SJCRH30 (cell line): ENCODE measurements at regions not wholly inside any gene's neighbourhood (a gene's known extent, or its start where the extent isn't known, plus 50 kb on each side); places are given as distances from the start of the nearest gene placed in this dataset.
"Not testable (repeated sequence)": the region's sequence is repeated elsewhere in the genome, so short reads cannot be mapped to it uniquely, and the experiment has no call there.

Experiments
- DNase-seq, 2 experiments: peaks; one replicate each; pipeline ENCODE4 v3.0.0-alpha.2; 2015 to 2020
- H3K27ac ChIP-seq: fragments of 250-450 bp; sonication (Bioruptor Pico); 2 replicates; pipeline ENCODE4 v1.5.1; 2020; ENCODE audit warnings: mild to moderate bottlenecking, moderate library complexity
- H3K27me3 ChIP-seq: fragments of 250-450 bp; sonication (Bioruptor Pico); 2 replicates; pipeline ENCODE4 v1.5.1; 2020; ENCODE audit warnings: mild to moderate bottlenecking, moderate library complexity
- H3K36me3 ChIP-seq: fragments of 250-450 bp; sonication (Bioruptor Pico); 2 replicates; pipeline ENCODE4 v1.5.1; 2020; ENCODE audit warnings: mild to moderate bottlenecking, moderate library complexity
- H3K4me1 ChIP-seq: fragments of 250-450 bp; sonication (Bioruptor Pico); 2 replicates; pipeline ENCODE4 v1.5.1; 2020; ENCODE audit warnings: mild to moderate bottlenecking, moderate library complexity
- H3K4me3 ChIP-seq: fragments of 250-450 bp; sonication (Bioruptor Pico); 2 replicates; pipeline ENCODE4 v1.5.1; 2020; ENCODE audit warnings: mild to moderate bottlenecking, moderate library complexity
- H3K9me3 ChIP-seq: fragments of 250-450 bp; sonication (Bioruptor Pico); replicated peaks from 2 replicates; pipeline ENCODE4 v1.5.1; 2020; ENCODE audit warnings: mild to moderate bottlenecking, moderate library complexity

GRCh38 chr2:179343945-179344279, 79.3 kb upstream of the SESTD1 start:
- no peak for DNase-seq
- no peak overlapping the region for H3K4me3 ChIP-seq
- no peaks in the 10 kb centered on the region for H3K9me3 ChIP-seq
- no peaks in the 10 kb centered on the region for H3K27me3 ChIP-seq
- H3K36me3 ChIP-seq = no peaks in the 10 kb centered on the region
- peaks cover 8% of the 10 kb centered on the region for H3K4me1 ChIP-seq
- no peak overlapping the region for H3K27ac ChIP-seq

DNA sequence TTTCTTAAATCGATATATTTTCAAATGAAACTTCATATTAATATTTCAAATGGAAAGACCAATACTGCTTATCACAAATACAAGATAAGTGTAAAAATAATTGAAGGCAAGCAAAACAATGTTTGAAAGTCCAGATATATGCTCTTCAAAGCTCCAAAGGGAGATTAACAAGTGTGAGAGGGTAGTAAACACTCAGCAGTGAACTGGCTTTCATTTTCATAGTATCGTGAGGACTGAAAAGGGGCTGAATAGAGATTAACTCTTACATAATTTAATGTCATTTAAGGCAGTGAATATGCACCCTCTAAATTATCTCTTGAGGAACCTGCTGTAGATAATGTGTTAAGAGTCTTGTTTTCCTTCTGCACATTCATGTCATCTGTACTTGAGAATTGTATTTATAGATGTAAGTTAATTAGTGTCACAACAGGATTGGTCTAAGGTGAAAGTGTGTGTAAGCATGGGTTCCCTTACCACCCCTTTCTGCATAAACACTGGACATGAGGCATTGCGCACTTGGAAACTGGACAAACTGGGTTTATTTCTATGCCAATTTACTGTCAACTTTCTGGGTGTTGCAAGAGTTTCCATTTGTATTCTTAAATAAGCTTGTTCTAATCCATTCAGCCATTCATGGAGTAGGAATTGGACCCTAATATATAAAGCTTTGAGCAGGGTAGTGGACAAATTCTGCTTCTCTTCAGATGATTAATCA, 76.7 kb upstream of the SESTD1 start:
- Histone ChIP-seq H3K27me3 (no peaks in the 10 kb centered on the region), H3K9me3 (no peaks in the 10 kb centered on the region), H3K36me3 (no peaks in the 10 kb centered on the region), H3K27ac (no peak overlapping the region), H3K4me1 (peaks cover 13% of the 10 kb centered on the region), H3K4me3 (no peak overlapping the region)
- DNase-seq = no peak

DNA sequence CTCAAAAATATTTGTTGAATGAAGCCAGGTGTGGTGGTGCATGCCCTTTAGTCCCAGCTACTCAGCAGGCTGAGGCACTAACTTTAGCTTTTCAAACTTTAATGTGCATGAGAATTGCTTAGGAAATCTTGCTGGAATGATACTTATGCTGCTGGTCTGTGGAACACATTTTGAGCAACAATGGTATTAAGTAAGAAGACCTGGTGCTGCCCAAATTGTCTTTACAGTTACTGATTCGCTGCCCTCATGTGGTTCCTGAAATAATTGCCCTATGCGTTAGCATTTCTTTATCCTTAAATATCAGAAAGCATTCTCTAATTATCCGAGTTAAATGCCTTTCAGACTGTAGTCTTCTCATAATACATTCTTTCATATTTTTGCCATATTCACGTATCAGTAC, 76.0 kb upstream of the SESTD1 start:
- no peaks in the 10 kb centered on the region for H3K36me3 ChIP-seq
- DNase-seq = peak; percentile 3 to 20
- H3K4me3 ChIP-seq = no peak overlapping the region
- peaks cover 13% of the 10 kb centered on the region for H3K4me1 ChIP-seq
- H3K27me3 ChIP-seq = no peaks in the 10 kb centered on the region
- H3K9me3 ChIP-seq = no peaks in the 10 kb centered on the region
- no peak overlapping the region for H3K27ac ChIP-seq

DNA sequence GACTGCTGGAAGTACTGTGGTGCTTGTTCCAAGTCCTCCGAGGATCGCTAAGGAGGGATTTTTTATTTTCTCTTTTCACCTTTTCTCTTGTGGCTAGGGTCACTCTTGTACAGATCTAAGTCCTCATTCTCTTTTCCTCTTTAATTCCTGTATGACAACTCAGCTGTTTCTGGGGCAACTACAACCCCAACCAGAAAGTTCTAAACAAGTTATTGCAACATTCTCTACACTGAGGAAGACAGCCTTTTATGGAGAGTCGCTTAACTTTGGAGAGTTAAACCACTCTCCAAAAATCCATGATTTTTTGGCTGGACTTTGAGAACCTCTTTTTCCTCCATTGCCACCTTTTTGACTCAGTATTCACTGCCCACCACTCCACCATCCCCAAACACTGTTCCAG, 74.0 kb upstream of the SESTD1 start:
- no peak for DNase-seq
- Histone ChIP-seq H3K9me3 (no peaks in the 10 kb centered on the region), H3K36me3 (no peaks in the 10 kb centered on the region), H3K27ac (no peak overlapping the region), H3K4me1 (peaks cover 5% of the 10 kb centered on the region), H3K27me3 (no peaks in the 10 kb centered on the region), H3K4me3 (no peak overlapping the region)

GRCh38 chr2:179336782-179337534, 72.3 kb upstream of the SESTD1 start:
- no peaks in the 10 kb centered on the region for H3K27me3 ChIP-seq
- peaks cover 5% of the 10 kb centered on the region for H3K4me1 ChIP-seq
- H3K36me3 ChIP-seq = no peaks in the 10 kb centered on the region
- H3K9me3 ChIP-seq = no peaks in the 10 kb centered on the region
- H3K4me3 ChIP-seq = no peak overlapping the region
- no peak overlapping the region for H3K27ac ChIP-seq
- DNase-seq = peak; percentile 24 to 34

DNA sequence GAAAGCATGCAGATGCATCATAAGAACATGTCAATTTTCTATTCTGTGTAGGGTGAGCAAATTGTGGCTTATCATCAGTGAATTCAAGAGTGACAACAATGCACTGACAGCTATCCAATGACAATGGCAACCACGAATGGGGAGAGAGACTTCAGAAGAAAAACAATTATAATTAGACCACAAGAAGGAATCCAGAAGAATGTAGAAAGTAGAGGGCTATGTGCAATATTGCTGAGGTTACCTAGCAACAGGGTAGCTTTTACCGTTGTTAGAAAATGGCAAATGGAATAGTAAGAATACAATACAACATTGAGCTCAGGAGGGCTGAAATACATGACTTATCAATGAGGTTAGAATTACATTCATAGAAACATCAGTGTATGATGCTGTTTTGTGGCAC, 71.1 kb upstream of the SESTD1 start:
- no peak for DNase-seq
- peaks cover 5% of the 10 kb centered on the region for H3K4me1 ChIP-seq

DNA sequence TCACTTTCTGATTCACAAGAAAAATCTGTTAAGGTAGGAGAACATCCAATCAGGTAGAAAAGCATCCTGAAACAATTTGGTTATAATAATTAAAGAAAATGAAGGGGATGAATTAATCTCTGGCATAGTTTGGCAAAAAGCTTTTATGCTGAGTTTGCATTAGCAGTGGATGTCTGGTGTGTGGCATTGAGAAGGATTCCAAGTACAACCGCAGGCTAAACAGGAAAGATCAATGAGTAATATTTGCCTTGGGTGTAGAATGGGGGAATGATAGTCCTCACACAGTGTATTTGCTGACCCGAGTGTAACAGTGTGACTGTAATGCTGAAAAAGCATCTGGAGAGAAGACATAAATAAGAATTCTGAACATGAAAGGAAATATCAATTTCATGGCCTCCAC, 68.3 kb upstream of the SESTD1 start:
- DNase-seq = no peak
- Histone ChIP-seq H3K9me3 (no peaks in the 10 kb centered on the region), H3K27ac (no peak overlapping the region), H3K4me1 (peaks cover 5% of the 10 kb centered on the region), H3K36me3 (no peaks in the 10 kb centered on the region), H3K27me3 (no peaks in the 10 kb centered on the region), H3K4me3 (no peak overlapping the region)

More for the DNA sequence above, 71.1 kb upstream of the SESTD1 start:
- H3K9me3 ChIP-seq = no peaks in the 10 kb centered on the region
- H3K27ac ChIP-seq = no peak overlapping the region
- no peaks in the 10 kb centered on the region for H3K36me3 ChIP-seq
- no peak overlapping the region for H3K4me3 ChIP-seq
- no peaks in the 10 kb centered on the region for H3K27me3 ChIP-seq

DNA sequence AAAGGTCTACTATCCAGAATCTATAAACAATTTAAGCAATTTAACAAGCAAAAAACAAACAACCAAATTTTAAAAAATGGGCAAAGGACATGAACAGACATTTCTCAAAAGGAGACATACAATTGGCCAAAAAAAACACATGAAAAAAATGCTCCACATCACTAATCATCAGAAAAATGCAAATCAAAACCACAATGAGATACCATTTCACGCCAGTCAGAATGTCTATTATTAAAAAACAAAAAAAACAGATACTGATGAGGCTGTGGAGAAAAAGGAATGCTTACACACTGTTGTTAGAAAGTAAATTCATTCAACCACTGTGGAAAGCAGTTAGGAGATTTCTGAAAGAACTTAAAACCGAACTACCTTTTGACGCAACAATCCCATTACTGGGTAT, 66.4 kb upstream of the SESTD1 start:
- Histone ChIP-seq H3K27me3 (no peaks in the 10 kb centered on the region), H3K36me3 (no peaks in the 10 kb centered on the region), H3K4me1 (no peaks in the 10 kb centered on the region), H3K27ac (no peak overlapping the region), H3K4me3 (no peak overlapping the region), H3K9me3 (no peaks in the 10 kb centered on the region)
- DNase-seq = no peak

DNA sequence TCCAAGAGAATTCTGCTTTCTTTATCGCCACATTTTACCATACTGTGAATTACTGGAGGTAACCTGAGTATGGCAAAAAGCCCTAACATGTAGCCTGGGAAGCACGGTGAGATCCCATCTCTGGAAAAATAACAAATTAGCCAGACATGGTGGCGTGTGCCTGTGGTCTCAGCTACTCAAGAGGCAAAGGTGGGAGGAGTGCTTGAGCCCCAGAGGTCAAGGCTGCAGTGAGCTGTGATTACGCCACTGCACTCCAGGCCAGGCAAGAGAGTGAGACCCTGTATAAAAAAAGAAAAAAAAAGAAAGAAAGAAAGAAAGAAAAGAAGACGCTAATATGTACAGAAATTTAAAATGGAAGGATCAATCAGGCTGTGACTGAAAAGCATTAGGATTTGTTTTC, 57.7 kb upstream of the SESTD1 start:
- Histone ChIP-seq H3K36me3 (no peaks in the 10 kb centered on the region), H3K27ac (no peak overlapping the region), H3K4me3 (no peak overlapping the region), H3K9me3 (no peaks in the 10 kb centered on the region), H3K27me3 (no peaks in the 10 kb centered on the region), H3K4me1 (no peaks in the 10 kb centered on the region)
- no peak for DNase-seq

GRCh38 chr2:179321034-179321433, 56.4 kb upstream of the SESTD1 start:
- H3K4me3 ChIP-seq, H3K27me3 ChIP-seq, H3K9me3 ChIP-seq, H3K27ac ChIP-seq, DNase-seq, H3K36me3 ChIP-seq, H3K4me1 ChIP-seq: not testable (repeated sequence)

DNA sequence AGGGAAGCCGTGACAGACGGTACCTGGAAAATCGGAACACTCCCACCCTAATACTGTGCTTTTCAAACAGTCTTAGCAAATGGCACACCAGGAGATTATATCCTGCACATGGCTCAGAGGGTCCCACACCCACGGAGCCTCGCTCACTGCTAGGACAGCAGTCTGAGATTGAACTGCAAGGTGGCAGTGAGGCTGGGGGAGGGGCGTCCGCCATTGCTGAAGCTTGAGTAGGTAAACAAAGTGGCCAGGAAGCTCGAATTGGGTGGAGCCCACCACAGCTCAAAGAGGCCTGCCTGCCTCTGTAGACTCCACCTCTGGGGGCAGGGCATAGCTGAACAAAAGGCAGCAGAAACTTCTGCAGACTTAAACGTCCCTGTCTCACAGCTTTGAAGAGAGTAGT, 50.1 kb upstream of the SESTD1 start:
- not testable (repeated sequence) for DNase-seq, H3K27ac ChIP-seq, H3K4me3 ChIP-seq

More for the DNA sequence above, 50.1 kb upstream of the SESTD1 start:
- not testable (repeated sequence) for H3K27me3 ChIP-seq, H3K4me1 ChIP-seq, H3K36me3 ChIP-seq, H3K9me3 ChIP-seq
